Epithelial cell of prostate (primary cell): ENCODE measurements at regions not wholly inside any gene's neighbourhood (a gene's known extent, or its start where the extent isn't known, plus 50 kb on each side); places are given as distances from the start of the nearest gene placed in this dataset.

Experiments used
- DNase-seq: peaks from one replicate; pipeline ENCODE4 v3.0.0-alpha.2; 2011; ENCODE audit warnings: low read depth, low spot score
- H3K27ac ChIP-seq: fragments of 450-650 bp; 2 replicates; pipeline ENCODE4 v1.5.1; 2017; ENCODE audit warnings: mild to moderate bottlenecking

DNA sequence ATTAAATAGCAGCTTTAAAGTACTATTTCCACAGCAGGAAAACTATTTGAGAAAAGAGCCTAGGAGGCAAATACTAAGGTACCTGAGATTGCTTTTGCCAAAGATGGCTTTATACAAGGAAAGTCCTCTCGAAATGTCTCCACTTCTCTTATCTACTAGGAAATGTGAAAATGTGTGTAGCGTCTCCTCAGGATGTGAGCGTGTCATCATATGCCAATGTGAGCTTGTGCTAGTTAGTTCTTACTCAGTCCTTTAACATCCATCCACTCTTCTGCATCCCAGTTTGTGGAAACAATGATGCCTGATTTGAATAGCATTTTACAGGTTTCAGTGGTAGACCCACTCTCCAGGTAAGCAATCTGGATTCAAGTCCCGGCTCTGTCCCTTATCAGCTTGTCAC lies 421.0 kb downstream of the DYNC2H1 start:
- no peak overlapping the region for H3K27ac ChIP-seq

DNA sequence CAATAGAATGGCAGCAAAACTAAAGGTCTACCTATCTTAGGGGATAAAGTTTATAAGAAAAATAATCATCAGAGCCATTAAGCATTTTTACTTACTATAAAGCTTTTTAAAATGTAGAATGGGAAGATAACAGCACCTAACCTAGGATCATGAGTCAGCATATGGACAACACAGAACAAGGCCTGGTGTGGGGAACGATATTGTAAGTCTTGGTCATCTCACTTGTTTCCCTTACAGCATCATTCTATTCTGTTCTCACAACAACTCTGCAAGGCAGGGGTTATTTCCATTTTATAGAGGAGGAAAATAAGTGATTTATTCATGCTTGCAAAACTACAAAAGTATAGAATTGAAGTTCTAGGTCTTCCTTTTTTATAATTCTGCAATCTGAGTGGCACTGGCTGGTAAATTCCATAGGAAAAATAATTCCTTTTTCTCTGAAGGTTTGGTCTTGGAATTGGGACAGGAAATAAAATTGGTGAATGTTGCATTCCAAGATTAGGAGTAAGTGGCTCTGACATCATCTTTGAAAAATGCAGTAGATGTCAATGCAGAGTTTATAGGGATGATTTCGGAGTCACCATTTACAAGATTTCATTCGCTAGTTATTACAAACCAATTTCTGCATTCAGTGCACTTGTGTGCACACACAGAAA lies 423.0 kb downstream of the DYNC2H1 start:
- peak overlapping the region; percentile 77 for H3K27ac ChIP-seq
- no peak for DNase-seq

More for the DNA sequence above, 421.0 kb downstream of the DYNC2H1 start:
- no peak for DNase-seq

DNA sequence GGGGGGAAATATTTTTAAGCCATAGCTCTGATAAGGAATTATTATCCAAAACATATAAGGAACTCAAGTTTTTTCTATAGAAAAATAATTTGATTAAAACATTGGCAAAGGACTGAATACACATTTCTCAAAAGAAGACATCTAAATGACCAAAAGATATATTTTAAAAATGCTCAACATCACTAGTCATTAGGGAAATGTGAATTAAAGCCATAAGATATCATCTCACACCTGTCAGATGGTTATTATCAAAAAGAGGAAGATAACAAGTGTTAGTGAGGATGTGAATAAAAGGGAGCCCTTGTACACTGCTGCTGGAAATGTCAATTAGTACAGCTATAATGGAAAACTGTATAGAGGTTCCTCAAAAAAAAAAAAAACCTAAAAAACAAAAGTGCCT lies 425.0 kb downstream of the DYNC2H1 start:
- H3K27ac ChIP-seq, result no peak overlapping the region

DNA sequence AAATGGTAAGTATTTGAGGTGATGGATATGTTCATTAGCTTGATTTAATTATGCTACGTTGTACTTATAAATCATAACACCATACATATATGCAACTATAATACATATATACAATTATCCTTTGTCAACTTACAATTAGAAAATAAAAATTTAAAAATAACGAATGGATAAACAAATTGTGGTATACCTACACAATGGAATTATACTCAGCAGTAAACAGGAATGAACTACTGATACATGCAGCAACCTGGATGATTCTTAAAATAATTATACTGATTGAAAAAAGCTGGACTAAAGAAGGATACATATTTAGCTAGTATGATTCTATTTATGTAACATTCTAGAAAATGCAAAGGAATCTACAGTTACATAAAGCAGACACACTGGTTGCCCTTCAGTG lies 425.7 kb downstream of the DYNC2H1 start:
- no peak overlapping the region for H3K27ac ChIP-seq

More for the DNA sequence above, 425.0 kb downstream of the DYNC2H1 start:
- no peak for DNase-seq

DNA sequence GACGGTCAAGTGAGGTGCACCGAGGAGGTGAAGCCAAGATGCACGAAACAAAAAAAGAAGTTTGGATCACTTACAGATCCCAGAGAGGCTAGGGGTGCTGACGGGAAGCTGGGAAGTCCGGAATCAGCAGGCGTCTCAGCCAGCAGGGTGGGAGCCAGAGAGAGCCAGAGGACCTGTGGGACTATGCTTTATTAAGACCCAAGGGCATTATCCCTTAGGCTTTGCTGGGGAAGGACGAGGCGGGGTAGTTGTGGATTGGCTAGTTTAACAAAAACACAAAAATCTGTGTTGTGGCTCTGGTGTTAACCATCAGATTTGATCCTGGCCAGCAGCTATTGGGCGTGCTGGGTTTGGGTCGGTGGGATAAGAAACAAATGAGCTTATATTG lies 427.1 kb downstream of the DYNC2H1 start:
- H3K27ac ChIP-seq, result no peak overlapping the region
- no peak for DNase-seq

More for the DNA sequence above, 425.7 kb downstream of the DYNC2H1 start:
- no peak for DNase-seq

DNA sequence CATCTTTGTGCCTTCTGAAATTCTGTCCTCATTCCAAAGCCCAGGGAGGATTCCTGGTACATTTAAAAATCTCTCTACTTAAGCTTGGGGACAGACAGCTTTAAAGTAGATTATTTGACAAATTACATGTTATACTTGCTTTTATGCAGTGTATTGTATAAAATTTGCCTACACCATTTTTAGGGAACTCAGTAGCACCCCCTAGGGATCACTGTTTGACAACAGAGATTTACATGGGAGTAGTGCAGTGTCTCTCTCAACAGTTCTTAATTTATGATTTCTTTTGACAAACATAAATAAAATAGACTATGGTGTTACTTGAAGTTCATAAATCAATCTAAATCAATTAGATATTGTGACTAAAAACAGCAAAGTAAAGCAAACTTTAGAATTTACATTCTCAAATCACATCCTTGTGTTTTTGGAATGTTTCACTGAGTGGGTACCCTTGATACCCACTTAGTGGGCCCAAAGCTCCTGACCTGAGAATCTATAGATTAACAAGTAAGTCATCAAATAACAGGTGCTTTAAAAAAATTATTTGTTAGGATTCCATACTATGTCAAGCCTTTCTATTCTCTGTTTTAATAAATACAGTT lies 428.8 kb downstream of the DYNC2H1 start:
- no peak overlapping the region for H3K27ac ChIP-seq
- no peak for DNase-seq

DNA sequence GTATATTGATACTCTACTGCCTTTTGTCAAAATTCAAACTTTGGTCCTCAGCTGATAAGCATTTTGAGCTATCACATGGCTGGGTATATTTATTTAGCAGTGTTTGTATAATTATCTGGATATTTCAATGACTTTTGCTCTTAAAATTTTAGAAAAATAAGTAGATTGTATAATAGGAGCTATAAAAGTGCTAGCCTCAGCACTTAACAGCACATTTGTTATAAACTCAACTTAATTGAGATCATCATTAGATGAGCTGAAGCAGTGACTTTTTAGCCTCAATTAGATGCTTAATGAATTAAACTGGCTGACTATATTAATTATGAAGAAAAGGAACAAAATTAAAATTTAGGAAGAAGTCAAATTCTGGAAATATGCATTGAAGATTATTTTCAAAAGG lies 429.9 kb downstream of the DYNC2H1 start:
- no peak for DNase-seq
- H3K27ac ChIP-seq, result no peak overlapping the region

DNA sequence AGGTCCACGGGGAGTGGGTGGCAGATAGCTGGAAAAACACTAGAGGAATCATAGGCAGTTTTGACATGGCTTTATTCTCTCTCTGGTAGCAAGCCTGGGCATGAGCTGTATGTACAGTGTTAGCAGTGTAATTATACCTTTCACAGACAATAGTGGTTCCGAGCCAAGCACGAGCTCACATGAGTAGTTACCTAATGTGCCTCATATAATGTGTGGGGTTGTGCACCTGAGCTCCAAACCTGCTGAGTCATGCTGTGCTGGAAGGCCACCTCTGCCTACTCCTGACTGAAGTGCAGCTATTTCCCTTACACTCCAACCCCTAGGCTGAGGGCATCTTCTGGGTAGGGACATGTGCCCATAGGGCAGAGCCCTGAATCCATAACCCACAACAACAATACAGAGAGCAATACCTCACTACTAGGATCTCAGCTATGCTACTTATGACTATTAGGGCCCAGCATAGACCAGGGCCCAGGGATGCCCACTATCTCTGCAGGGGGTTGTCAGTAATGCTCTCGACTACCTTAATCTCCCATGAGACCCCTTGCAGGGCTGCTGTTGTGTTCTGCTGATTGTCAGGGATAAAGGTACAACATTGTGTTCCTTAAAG lies 432.1 kb downstream of the DYNC2H1 start:
- H3K27ac ChIP-seq, result peak overlapping the region; percentile 44
- DNase-seq, result peak; percentile 77

DNA sequence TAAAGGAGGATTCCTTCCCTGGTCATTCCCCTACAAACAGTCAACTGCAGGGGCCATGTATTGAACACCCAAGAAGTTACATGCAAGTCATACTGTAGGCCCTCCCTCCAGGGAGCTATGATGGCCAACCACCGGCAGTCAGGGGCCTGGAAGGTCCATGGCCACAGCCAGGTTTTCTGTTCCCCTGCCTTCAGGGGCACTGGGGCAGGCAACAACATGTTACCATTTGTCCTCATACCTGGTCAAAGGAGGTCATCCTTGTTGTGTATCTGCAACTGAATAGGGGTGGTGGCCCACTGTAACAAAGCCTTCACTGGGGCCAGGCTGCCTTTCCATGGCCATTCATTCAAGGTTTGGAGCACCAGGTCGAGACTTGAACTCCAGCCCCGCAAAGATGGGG lies 433.6 kb downstream of the DYNC2H1 start:
- no peak overlapping the region for H3K27ac ChIP-seq
- DNase-seq, result no peak

DNA sequence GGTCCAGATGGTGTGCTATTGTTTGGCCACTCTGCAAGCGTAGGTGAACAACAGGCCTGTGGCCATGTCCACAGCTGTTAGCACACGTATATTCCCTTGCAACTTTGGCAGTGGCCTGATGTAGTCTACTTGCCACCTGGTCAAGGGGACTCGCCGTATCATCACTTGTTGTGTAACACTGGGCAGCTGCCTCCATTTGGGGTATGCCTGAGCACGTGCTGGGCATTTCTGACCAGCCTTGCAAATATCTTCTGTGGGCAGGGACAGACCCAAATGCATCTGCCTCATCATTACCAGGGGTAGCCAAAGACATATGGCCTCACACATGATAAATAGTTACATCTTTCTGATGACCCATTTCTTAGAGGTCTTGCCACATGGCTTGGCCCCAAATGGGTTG lies 434.2 kb downstream of the DYNC2H1 start:
- no peak for DNase-seq
- H3K27ac ChIP-seq, result no peak overlapping the region

DNA sequence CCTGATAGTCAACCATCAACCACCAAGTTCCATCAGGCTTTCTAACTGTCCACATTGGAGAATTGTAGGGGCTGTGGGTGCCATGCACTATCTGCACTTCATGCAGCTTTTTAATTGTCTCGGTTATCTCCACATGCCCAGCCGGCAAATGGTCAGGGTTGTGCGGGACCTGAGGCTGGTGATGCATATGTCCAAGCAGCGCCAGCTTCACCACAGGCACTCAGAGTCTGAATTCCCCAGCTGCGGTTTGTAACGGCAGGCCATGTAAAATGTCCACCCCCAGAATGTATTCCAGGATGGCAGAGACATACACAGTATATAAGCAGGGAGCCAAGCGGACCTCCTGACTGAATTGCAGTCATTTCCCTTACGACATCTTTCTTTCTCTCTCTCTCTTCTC lies 435.6 kb downstream of the DYNC2H1 start:
- no peak for DNase-seq
- no peak overlapping the region for H3K27ac ChIP-seq

DNA sequence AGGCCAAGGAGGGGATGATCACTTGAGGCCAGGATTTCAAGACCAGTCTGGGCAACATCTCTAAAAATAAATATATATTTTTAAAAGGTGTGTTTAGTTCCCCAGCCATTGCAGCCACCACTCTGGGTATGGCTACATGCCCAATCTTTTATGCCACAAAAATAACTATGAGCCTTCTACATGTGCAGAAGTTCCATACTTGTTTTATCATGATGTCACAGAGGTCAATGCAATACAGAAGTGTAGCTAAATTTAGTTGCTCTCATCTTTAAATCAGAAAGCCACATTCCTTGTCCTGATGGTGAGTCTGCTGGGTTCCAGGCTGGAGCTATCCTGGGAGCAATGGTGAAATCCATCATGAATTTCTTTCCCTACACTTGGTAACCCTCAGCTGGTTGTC lies 436.3 kb downstream of the DYNC2H1 start:
- DNase-seq, result no peak
- H3K27ac ChIP-seq, result no peak overlapping the region

DNA sequence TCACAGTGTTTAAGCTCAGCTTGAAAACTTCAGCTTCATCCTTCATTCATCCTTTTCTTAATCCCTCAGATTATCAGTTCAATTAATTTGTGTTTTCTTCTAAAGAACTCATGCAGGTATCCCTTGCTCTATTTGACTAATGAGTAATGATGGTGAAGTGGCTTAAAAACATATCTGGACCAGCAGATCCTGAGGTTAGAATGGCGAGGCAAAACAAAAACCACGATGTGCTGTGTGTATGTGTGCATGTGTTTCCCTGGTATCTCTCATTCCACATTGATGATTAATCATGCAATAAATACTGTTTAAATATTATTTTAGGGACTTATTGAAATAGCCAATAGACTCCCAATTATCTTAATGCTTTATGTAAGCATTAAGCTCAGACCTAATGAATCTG lies 437.0 kb downstream of the DYNC2H1 start:
- no peak overlapping the region for H3K27ac ChIP-seq
- DNase-seq, result no peak

DNA sequence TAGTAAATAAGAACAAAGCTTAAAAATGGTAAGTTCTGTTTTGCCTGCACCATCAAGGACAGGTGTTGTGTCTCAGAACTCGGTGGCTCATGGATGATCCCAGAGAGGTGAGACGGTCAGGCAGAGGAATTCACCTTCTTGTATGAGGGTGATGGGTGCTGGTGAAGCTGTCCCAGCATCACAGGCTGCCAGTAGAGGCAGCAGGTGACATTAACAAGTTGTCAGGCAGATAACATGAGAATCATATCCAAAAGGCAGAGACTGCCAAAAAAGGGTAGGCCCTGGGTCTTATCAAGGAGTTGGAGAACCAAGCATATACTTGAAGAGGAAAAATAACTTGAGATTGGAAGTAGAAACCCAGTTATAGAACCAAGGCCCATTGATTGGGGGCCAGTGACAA lies 437.8 kb downstream of the DYNC2H1 start:
- no peak overlapping the region for H3K27ac ChIP-seq
- DNase-seq, result no peak

DNA sequence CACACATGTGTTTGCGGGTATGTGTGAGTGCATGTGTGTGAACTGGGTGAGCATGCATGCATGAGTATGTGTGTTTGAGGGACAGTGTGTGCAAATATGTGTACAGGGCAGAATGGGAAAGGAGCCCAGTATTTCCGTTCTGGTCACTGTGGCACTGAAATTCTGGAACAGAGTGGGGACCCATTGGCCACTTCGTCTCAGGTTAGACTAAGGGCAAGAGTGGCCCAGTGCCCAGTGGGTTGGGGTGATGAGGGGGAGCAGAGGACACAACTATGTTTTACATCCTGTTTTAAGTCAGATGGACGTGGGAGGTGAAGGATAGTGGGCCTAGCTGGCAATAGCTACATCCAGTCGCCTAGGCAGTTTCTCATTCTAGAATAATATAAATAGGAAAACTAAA lies 438.5 kb downstream of the DYNC2H1 start:
- DNase-seq, result no peak

DNA sequence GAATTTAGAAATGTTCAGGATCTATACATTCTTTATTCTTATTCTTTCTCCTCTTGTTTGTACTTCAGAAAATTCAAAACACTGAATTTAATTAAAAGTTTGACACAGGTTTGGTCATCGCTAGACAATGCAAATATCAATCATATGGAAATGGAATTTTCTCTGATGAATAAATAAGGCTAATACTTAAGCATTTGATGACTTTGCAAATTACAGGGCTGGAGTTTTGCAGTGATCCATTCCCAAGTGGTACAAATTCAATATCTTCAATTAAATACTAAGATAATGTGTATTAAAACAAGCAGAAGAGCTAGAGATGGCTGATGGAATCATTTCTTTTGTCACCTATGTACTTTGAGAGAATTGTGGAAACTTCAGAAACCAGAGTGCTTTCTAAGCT lies 439.6 kb downstream of the DYNC2H1 start:
- H3K27ac ChIP-seq, result no peak overlapping the region
- DNase-seq, result no peak

More for the DNA sequence above, 438.5 kb downstream of the DYNC2H1 start:
- no peak overlapping the region for H3K27ac ChIP-seq

DNA sequence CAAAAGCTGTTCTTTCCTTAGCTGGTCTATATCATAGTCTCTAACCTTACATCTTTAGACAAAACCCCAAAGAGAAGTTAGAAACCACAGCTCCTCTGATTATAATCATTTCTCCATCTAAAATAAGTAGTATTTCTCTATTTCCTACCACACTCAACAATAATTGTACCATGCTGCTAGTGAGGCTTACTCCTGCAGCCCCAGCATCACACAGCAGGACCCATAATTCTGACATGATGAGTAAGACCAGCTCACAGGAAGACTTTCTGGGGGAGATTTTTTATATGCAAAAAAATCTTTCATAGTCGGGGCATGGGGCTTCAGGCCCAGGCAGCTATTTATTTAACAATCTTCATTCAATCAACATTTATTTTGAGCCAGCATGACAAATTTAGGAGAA lies 441.6 kb downstream of the DYNC2H1 start:
- no peak overlapping the region for H3K27ac ChIP-seq
- DNase-seq, result no peak

DNA sequence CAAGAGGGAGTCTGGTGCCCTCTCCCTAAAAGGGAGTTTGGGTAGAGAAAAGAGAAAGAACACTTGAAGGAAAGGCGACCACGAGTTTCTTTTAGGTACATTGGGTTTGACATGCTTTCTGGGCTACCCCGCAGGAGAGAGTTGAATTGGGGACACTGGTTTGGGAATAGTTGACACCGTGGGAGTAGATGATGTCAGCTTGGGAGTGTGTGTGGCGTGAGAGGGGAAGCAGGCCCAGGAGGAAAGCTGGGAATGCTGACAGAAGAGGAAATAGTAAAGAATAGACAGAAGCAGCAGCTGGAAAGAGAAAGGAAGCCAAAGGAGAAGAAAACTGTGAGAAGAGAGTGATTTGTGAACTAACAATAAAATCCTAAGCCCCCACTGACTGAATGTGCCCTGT lies 442.9 kb downstream of the DYNC2H1 start:
- H3K27ac ChIP-seq, result no peak overlapping the region
- DNase-seq, result no peak

DNA sequence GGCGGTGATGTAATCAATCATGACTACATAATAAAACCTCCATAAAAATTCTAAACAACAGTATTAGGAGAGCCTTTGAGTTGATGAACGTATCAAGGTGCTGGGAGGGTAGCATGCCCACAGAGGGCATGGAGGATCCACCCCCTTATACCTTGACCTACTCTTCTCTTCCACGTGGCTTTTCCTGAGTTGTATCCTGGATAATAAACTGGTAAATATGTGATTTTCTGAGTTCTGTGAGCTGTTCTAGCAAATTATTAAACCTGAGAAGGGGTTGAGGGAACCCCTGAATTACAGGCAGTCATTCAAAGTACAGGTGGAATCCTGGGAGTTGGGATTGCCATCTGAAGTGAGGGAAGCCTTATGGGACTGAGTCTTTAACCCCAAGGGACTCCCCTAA lies 446.9 kb downstream of the DYNC2H1 start:
- no peak for DNase-seq
- H3K27ac ChIP-seq, result no peak overlapping the region

DNA sequence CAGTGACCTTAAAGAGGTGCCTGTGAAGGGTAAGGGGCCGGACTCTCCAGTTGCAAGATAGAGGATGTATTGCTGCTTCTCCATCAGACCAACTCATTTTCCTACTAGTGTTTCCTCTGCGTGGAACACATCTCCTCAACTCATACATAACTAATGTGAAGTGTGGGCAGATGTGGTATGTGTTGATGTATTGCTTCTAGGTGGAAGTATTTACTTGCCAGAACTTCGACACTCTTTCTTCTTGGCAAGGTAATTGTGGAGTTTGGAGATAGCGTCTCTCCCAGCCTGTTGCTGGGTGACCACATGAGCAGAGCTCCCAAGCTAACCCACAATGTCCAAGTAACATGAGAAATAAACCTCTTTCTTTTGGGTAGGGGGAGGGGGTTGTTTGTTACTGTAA lies 456.9 kb downstream of the DYNC2H1 start:
- no peak for DNase-seq
- no peak overlapping the region for H3K27ac ChIP-seq

DNA sequence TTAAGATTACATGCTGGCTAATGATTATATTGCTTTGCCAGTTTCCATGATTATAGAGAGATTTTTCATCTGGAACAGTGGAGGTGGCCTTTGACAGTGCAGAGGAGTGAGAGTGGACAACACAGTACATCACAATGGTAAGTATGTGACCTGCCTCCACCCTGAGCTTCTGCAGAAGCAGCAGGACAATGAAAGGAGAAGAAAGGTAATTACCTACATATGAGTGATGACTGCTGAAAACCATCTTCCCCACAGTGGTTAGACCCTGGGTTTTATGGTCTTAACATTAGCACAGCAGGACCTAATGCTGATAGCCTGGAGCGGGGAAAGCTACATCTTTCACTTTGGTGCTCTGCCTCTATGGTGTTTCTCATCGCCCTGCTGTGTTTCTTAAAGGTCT lies 454.7 kb upstream of the DDI1 start:
- no peak overlapping the region for H3K27ac ChIP-seq
- no peak for DNase-seq

DNA sequence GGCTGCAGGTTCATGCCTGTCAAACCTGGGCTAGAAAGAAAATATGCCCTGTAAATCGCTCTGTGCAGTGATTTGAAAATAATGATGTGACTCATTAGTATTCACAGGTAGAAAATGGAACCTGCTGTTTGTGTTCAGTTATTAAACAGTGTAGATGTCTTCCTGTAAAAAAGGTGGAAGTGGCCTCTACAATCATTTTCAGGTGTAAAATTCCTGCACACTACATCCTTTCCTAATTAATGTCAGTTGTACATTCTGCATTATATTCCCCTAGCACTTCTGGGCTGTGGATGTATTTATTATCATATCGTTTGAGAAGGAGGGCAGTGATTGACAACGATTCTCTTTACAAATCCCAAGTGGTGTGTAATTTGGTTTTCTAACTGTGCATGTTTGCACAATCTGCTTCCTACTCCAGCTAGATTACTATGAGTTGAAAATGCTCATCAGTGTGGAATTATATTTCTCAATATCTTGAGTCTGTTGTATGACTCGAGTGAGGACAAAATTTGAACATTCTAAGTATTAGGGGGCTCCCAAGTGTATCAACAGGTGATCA lies 454.0 kb upstream of the DDI1 start:
- no peak overlapping the region for H3K27ac ChIP-seq
- DNase-seq, result no peak
